NCI-H2029 (cell line): ENCODE measurements at regions not wholly inside any gene's neighbourhood (a gene's known extent, or its start where the extent isn't known, plus 50 kb on each side); places are given as distances from the start of the nearest gene placed in this dataset.
"Not testable (repeated sequence)": the region's sequence is repeated elsewhere in the genome, so short reads cannot be mapped to it uniquely, and the experiment has no call there.

ENCODE experiments used
- DNase-seq: peaks from one replicate; lab custom pipeline; 2025; lab: John Stamatoyannopoulos, UW

GRCh38 chr12:29957835-29958234 lies 174.1 kb upstream of the TMTC1 start:
- no peak for DNase-seq

- DNase-seq: no peak
These were observed 162.2 kb upstream of the TMTC1 start for GRCh38 chr12:29945904-29946303.

GRCh38 chr12:29944269-29945000 lies 160.7 kb upstream of the TMTC1 start:
- no peak for DNase-seq

GRCh38 chr12:29943683-29944082 lies 159.9 kb upstream of the TMTC1 start:
- DNase-seq: no peak

GRCh38 chr12:29940811-29941210 lies 157.1 kb upstream of the TMTC1 start:
- DNase-seq: no peak

GRCh38 chr12:29930503-29930902 lies 146.8 kb upstream of the TMTC1 start:
- DNase-seq: no peak

- DNase-seq: no peak
These were observed 145.6 kb upstream of the TMTC1 start for GRCh38 chr12:29929295-29929694.

GRCh38 chr12:29921307-29921706 lies 137.6 kb upstream of the TMTC1 start:
- no peak for DNase-seq

GRCh38 chr12:29908157-29908556 lies 124.4 kb upstream of the TMTC1 start:
- DNase-seq: no peak

- no peak for DNase-seq
These were observed 123.7 kb upstream of the TMTC1 start for GRCh38 chr12:29907461-29907860.

- no peak for DNase-seq
These were observed 118.3 kb upstream of the TMTC1 start for GRCh38 chr12:29902043-29902442.

GRCh38 chr12:29901585-29901984 lies 117.8 kb upstream of the TMTC1 start:
- DNase-seq: no peak

GRCh38 chr12:29899212-29899931 lies 115.6 kb upstream of the TMTC1 start:
- DNase-seq: no peak

- no peak for DNase-seq
These were observed 112.2 kb upstream of the TMTC1 start for GRCh38 chr12:29895966-29896365.

- no peak for DNase-seq
These were observed 109.3 kb upstream of the TMTC1 start for GRCh38 chr12:29893002-29893401.

GRCh38 chr12:29891792-29892191 lies 108.0 kb upstream of the TMTC1 start:
- DNase-seq: no peak

GRCh38 chr12:29889737-29890136 lies 106.0 kb upstream of the TMTC1 start:
- DNase-seq: peak; percentile 24

GRCh38 chr12:29888777-29889176 lies 105.0 kb upstream of the TMTC1 start:
- no peak for DNase-seq

- not testable (repeated sequence) for DNase-seq
These were observed 101.2 kb upstream of the TMTC1 start for GRCh38 chr12:29884957-29885356.

- no peak for DNase-seq
These were observed 100.3 kb upstream of the TMTC1 start for GRCh38 chr12:29883941-29884554.

- DNase-seq: no peak
These were observed 99.8 kb upstream of the TMTC1 start for GRCh38 chr12:29883525-29883924.

- no peak for DNase-seq
These were observed 99.1 kb upstream of the TMTC1 start for GRCh38 chr12:29882846-29883245.

GRCh38 chr12:29880987-29881386 lies 97.2 kb upstream of the TMTC1 start:
- no peak for DNase-seq
